ENCODE measurements at regions not wholly inside any gene's neighbourhood (a gene's known extent, or its start where the extent isn't known, plus 50 kb on each side); places are given as distances from the start of the nearest gene placed in this dataset.
"Not testable (repeated sequence)": the region's sequence is repeated elsewhere in the genome, so short reads cannot be mapped to it uniquely, and the experiment has no call there.

DNA sequence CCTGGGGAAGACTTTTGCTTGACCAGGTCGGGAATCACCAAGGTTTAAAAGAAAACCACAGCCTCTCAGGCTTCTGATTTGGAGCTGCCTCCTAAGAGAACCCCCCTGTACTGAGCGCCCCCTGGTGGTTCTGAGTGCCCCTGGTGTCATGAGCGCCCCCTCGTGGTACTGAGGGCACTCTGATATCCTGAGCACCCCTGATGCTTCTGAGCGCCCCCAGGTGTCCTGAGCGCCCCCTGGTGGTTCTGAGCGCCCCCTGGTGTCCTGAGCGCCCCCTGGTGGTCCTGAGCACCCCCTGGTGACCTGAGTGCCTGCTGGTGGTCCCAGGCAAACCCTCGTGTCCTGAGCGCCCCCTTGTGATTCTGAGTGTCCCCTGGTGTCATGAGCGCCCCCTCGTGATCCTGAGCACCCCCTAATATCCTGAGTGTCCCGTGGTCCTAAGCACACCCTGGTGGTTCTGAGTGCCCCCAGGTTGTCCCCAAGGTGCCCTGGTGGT lies 643.8 kb downstream of the TMEM121 start:
- H3K4me2 ChIP-seq, H3K4me1 ChIP-seq, CTCF ChIA-PET, FAIRE-seq, H3K27ac ChIP-seq, POLR2A ChIA-PET, ATAC-seq, H3K4me3 ChIP-seq, H3K9me3 ChIP-seq: not testable (repeated sequence)
- peak in 1 of 2 experiments; percentile 12 for DNase-seq (ENCODE audit: low read depth in 1 of 2, low spot score in 1 of 2)
- TF ChIP-seq CTCF (IDR thresholded peaks at IDR 0.05) = peak; percentile 21; the same call in 1 of the 3 replicates
- WGBS (ENCODE audit: missing lambda C conversion rate) = 51% methylated on average over 7 of the region's 13 CpGs

GRCh38 chr14:106174206-106174605 lies 647.8 kb downstream of the TMEM121 start:
- Histone ChIP-seq H3K4me1 (no peaks in the 10 kb centered on the region), H3K4me2 (no peak overlapping the region), H3K4me3 (no peak overlapping the region), H3K27ac (no peak overlapping the region), H3K9me3 (no peaks in the 10 kb centered on the region)
- ChIA-PET POLR2A (no interaction called here), CTCF (no interaction called here)
- TF ChIP-seq GATA3 (IDR thresholded peaks at IDR 0.05; ENCODE audit: borderline replicate concordance) = no peak
- DNase-seq (ENCODE audit: low read depth in 1 of 2, low spot score in 1 of 2) (no peak), ATAC-seq (no peak), FAIRE-seq (no peak)
- WGBS (ENCODE audit: missing lambda C conversion rate) = 2% methylated on average over 7 of the region's 7 CpGs

- H3K4me1 ChIP-seq; H3K4me3 ChIP-seq; H3K9me3 ChIP-seq; CTCF ChIA-PET; POLR2A ChIA-PET; DNase-seq (ENCODE audit: low read depth in 1 of 2, low spot score in 1 of 2); H3K4me2 ChIP-seq; H3K27ac ChIP-seq; FAIRE-seq: not testable (repeated sequence)
- peak in 1 of 2 experiments; percentile 68; a peak in 3 of 6 replicates for ATAC-seq
- 3% methylated on average over 7 of the region's 7 CpGs for WGBS (ENCODE audit: missing lambda C conversion rate)
Measured at GRCh38 chr14:106177266-106178246, 651.2 kb downstream of the TMEM121 start.

DNA sequence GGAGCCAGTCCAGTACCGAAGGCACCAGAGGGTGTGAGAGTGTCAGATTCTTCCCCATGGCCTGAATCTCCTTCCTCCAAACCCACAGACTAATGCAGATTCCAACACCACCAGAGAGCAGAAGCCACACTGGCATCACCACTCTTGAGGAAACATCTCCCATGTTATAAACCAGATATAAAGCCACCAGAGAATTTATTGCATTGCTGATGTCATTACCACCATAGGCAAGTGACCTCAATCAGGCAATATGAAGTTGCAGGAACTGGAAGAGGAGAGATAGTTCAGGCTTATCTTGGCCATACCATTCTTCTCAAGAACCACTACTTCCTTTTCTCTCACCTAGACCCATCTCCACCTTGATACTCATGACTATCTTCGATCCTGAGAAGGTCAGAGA lies 653.4 kb downstream of the TMEM121 start:
- no peak overlapping the region for H3K4me3 ChIP-seq
- no peak for FAIRE-seq
- H3K4me2 ChIP-seq = no peak overlapping the region
- no peak for TF ChIP-seq RARB (CRISPR knock-in tag; IDR thresholded peaks at IDR 0.05)
- no peak for TF ChIP-seq E2F6 (IDR thresholded peaks at IDR 0.05; ENCODE audit: borderline replicate concordance, low read depth)
- no peak for TF ChIP-seq BHLHE40 (IDR thresholded peaks at IDR 0.05; ENCODE audit: low read depth, low read length)
- TF ChIP-seq FOSB (CRISPR knock-in tag; IDR thresholded peaks at IDR 0.05) = no peak
- no peak for TF ChIP-seq ZC3H11A (IDR thresholded peaks at IDR 0.05)
- no peak for TF ChIP-seq EHF (CRISPR knock-in tag; IDR thresholded peaks at IDR 0.05)
- TF ChIP-seq HOXB5 (CRISPR knock-in tag; IDR thresholded peaks at IDR 0.05) = no peak
- TF ChIP-seq NPAS2 (CRISPR knock-in tag; IDR thresholded peaks at IDR 0.05; ENCODE audit: borderline replicate concordance) = no peak
- no peak for TF ChIP-seq CHD2 (IDR thresholded peaks at IDR 0.05; ENCODE audit: low read length, partially characterized antibody)
- H3K27ac ChIP-seq = no peak overlapping the region
- 0% methylated on average over 2 of the region's 2 CpGs for WGBS (ENCODE audit: missing lambda C conversion rate)
- H3K9me3 ChIP-seq = no peaks in the 10 kb centered on the region
- ATAC-seq = no peak
- ChIA-PET CTCF (no interaction called here), POLR2A (no interaction called here)
- no peak for DNase-seq (ENCODE audit: low read depth in 1 of 2, low spot score in 1 of 2)
- no peaks in the 10 kb centered on the region for H3K4me1 ChIP-seq

GRCh38 chr14:106184771-106185170 lies 658.4 kb downstream of the TMEM121 start:
- CTCF ChIA-PET; H3K4me2 ChIP-seq; H3K27ac ChIP-seq; ATAC-seq; H3K4me3 ChIP-seq; H3K4me1 ChIP-seq; H3K9me3 ChIP-seq; FAIRE-seq; POLR2A ChIA-PET; DNase-seq (ENCODE audit: low read depth in 1 of 2, low spot score in 1 of 2): not testable (repeated sequence)
- 45% methylated on average over 6 of the region's 8 CpGs for WGBS (ENCODE audit: missing lambda C conversion rate)

DNA sequence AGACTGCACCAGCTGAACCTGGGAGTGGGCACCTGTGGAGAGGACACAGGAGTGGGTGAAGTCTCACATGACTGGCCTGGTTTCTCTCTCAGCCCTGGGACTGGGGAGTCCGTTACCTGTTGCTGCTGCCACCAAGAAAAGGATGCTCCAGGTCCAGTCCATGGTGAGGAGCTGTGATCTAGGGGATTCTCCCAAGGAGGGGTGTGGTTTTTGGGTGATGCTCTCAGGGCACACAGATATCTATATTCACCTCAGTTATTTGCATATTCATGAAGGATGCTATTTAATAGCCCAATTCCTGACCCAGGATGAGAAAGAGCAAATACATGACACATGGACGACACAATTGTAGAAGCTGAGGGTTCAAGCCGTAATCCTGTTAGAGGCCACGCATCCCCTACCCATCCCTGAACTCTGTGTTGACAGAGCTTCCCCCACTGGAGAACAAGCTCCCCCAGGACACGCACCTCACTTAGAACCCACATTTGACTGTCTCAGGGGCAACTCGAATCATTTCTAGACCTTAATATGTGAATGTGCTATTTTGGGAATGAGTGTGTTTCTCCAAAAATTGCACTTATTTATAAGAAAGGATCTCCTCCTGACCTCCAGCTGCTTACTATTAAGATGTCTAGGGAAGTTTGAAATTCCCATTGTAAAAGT lies 658.9 kb downstream of the TMEM121 start:
- H3K4me2 ChIP-seq; DNase-seq (ENCODE audit: low read depth in 1 of 2, low spot score in 1 of 2); H3K4me1 ChIP-seq; H3K27ac ChIP-seq; FAIRE-seq; CTCF ChIA-PET; ATAC-seq; H3K9me3 ChIP-seq; H3K4me3 ChIP-seq; POLR2A ChIA-PET: not testable (repeated sequence)
- 21% methylated on average over 6 of the region's 6 CpGs for WGBS (ENCODE audit: missing lambda C conversion rate)
